ENCODE measurements at regions not wholly inside any gene's neighbourhood (a gene's known extent, or its start where the extent isn't known, plus 50 kb on each side); places are given as distances from the start of the nearest gene placed in this dataset.

- Mint-ChIP-seq H3K27ac (no peak overlapping the region), H3K36me3 (no peaks in the 10 kb centered on the region), H3K27me3 (no peaks in the 10 kb centered on the region), H3K9me3 (peaks cover 7% of the 10 kb centered on the region), H3K4me3 (no peak overlapping the region), H3K4me1 (ENCODE audit: low read depth in 2 of 2) (no peaks in the 10 kb centered on the region)
- DNase-seq (ENCODE audit: low spot score), result no peak
- ATAC-seq, result no peak
Measured at GRCh38 chrX:113594123-113594841, 753.7 kb upstream of the AMOT start.

DNA sequence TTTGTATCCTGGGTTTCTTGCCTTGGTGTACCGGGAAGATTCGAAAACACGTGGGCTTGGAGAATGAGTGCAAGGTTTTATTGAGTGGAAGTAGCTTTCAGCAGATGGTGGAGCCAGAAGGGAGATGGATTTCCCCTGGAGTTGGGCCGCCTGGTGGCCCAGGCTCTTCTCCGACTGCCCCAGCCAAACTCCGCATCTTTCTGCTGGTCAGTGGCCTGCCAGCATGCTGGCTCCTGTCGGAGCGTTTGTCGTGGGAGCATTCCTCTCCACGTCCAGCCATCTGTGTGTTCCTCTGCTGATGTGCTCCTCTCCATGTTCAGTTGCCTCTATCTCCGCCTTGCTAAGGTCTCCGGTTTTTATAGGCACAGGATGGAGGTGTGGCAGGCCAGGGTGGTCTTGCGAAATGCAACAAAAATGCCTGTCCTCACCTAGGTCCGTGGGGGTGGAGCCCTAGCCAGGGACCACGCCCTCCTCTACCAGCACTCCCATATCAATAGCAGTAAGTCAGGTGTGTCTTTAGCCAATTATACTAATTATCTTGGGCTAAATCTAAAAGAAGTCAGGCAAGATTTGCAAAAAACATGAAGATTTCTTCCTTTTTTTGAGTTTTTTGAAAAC is 745.8 kb upstream of the AMOT start:
- Mint-ChIP-seq H3K27me3 (peaks cover 0 to 6% of the 10 kb centered on the region in 2 donors), H3K9me3 (peaks cover 9% of the 10 kb centered on the region), H3K36me3 (no peaks in the 10 kb centered on the region), H3K4me1 (ENCODE audit: low read depth in 2 of 2) (no peaks in the 10 kb centered on the region), H3K27ac (no peak overlapping the region), H3K4me3 (no peak overlapping the region)
- ATAC-seq, result no peak
- no peak for DNase-seq (ENCODE audit: low spot score)

DNA sequence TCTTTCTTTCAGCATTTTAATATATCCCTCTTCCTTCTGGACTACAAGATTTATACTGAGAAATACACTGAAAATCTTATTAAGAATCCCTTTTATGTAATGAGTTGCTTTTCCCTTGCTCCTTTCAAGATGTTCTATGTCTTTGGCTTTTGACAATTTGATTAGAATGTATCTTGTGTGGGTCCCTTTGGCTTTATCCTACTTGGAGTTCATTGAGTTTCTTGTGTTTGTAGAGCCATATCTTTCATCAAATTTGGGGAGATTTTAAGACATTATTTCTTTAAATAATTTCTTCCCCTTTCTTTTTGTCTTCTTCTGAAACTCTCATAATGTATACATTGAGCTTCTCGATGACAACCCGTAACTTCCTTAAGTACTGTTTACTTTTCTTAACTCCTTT is 739.9 kb upstream of the AMOT start:
- no peaks in the 10 kb centered on the region for H3K4me1 Mint-ChIP-seq (ENCODE audit: low read depth in 2 of 2)
- peaks cover 0 to 7% of the 10 kb centered on the region in 2 donors for H3K27me3 Mint-ChIP-seq
- no peak overlapping the region for H3K4me3 Mint-ChIP-seq
- ATAC-seq (no peak), DNase-seq (ENCODE audit: low spot score) (no peak)
- H3K27ac Mint-ChIP-seq, result no peak overlapping the region
- H3K9me3 Mint-ChIP-seq, result peaks cover 7% of the 10 kb centered on the region
- no peaks in the 10 kb centered on the region for H3K36me3 Mint-ChIP-seq

DNA sequence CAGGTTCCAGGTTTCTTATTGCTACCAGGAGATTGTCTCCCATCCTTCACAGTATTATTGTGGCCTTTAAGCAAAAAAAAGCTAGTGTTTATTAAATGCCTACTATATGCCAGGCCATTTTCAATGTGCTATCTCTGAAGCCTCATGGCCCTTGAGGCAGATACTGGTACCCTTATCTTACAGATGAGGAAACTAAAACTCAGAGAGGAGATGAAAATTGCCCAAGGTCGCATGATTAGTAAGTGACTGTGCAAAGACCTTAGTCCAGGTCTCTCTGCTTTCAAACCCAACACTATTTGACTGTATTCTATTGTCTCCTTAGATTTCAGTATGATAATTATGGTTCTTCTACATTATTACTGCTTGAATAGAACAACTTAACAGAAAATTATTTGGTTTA is 717.9 kb upstream of the AMOT start:
- ATAC-seq (no peak), DNase-seq (ENCODE audit: low spot score) (no peak)
- no peaks in the 10 kb centered on the region for H3K4me1 Mint-ChIP-seq (ENCODE audit: low read depth in 2 of 2)

GRCh38 chrX:113551919-113552318 is 711.3 kb upstream of the AMOT start:
- Mint-ChIP-seq H3K27ac (no peak overlapping the region), H3K4me1 (ENCODE audit: low read depth in 2 of 2) (no peaks in the 10 kb centered on the region), H3K27me3 (no peaks in the 10 kb centered on the region), H3K4me3 (no peak overlapping the region), H3K9me3 (no peaks in the 10 kb centered on the region), H3K36me3 (no peaks in the 10 kb centered on the region)
- DNase-seq (ENCODE audit: low spot score) (no peak), ATAC-seq (no peak)

More for the DNA sequence above, 717.9 kb upstream of the AMOT start:
- Mint-ChIP-seq H3K27me3 (no peaks in the 10 kb centered on the region), H3K9me3 (no peaks in the 10 kb centered on the region), H3K36me3 (no peaks in the 10 kb centered on the region), H3K4me3 (no peak overlapping the region), H3K27ac (no peak overlapping the region)

GRCh38 chrX:113548308-113549015 is 707.8 kb upstream of the AMOT start:
- H3K4me1 Mint-ChIP-seq (ENCODE audit: low read depth in 2 of 2), result no peaks in the 10 kb centered on the region
- H3K4me3 Mint-ChIP-seq, result no peak overlapping the region
- ATAC-seq (no peak), DNase-seq (ENCODE audit: low spot score) (no peak)
- H3K36me3 Mint-ChIP-seq, result no peaks in the 10 kb centered on the region
- H3K27ac Mint-ChIP-seq, result no peak overlapping the region
- H3K9me3 Mint-ChIP-seq, result no peaks in the 10 kb centered on the region
- no peaks in the 10 kb centered on the region for H3K27me3 Mint-ChIP-seq

GRCh38 chrX:113545040-113545439 is 704.4 kb upstream of the AMOT start:
- H3K27me3 Mint-ChIP-seq, result no peaks in the 10 kb centered on the region
- no peak overlapping the region for H3K27ac Mint-ChIP-seq
- H3K4me1 Mint-ChIP-seq (ENCODE audit: low read depth in 2 of 2), result no peaks in the 10 kb centered on the region
- DNase-seq (ENCODE audit: low spot score) (no peak), ATAC-seq (no peak)
- H3K9me3 Mint-ChIP-seq, result no peaks in the 10 kb centered on the region
- H3K4me3 Mint-ChIP-seq, result no peak overlapping the region
- no peaks in the 10 kb centered on the region for H3K36me3 Mint-ChIP-seq

GRCh38 chrX:113539599-113540356 is 699.1 kb upstream of the AMOT start:
- H3K36me3 Mint-ChIP-seq, result no peaks in the 10 kb centered on the region
- no peaks in the 10 kb centered on the region for H3K4me1 Mint-ChIP-seq (ENCODE audit: low read depth in 2 of 2)
- no peak for DNase-seq (ENCODE audit: low spot score)
- no peak for ATAC-seq
- no peak overlapping the region for H3K4me3 Mint-ChIP-seq
- H3K9me3 Mint-ChIP-seq, result peaks cover 3% of the 10 kb centered on the region
- no peaks in the 10 kb centered on the region for H3K27me3 Mint-ChIP-seq
- H3K27ac Mint-ChIP-seq, result no peak overlapping the region

- no peak overlapping the region for H3K4me3 Mint-ChIP-seq
- no peak overlapping the region for H3K27ac Mint-ChIP-seq
- no peaks in the 10 kb centered on the region for H3K4me1 Mint-ChIP-seq (ENCODE audit: low read depth in 2 of 2)
- no peaks in the 10 kb centered on the region for H3K9me3 Mint-ChIP-seq
- H3K36me3 Mint-ChIP-seq, result no peaks in the 10 kb centered on the region
- ATAC-seq (no peak), DNase-seq (ENCODE audit: low spot score) (no peak)
- peaks cover 0 to under 1% of the 10 kb centered on the region in 2 donors for H3K27me3 Mint-ChIP-seq
Measured at GRCh38 chrX:113529426-113530013, 688.9 kb upstream of the AMOT start.

DNA sequence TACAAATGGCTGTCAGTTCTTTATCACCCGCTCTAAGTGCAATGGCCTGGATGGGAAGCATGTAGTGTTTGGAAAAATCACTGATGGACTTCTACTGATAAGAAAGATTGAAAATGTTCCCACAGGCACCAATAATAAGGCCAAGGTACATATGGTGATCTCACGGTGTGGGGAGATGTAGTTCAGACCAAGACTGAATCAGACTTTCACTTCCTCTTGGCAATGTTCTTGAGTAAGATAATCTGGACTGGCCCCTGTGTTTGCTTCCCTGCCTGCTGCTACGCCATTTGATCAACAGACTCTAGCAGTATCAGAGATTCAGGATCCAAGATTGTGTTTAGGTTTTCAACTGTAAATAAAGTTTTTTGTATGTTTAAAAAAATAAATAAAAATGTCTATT is 682.2 kb upstream of the AMOT start:
- no peak overlapping the region for H3K27ac Mint-ChIP-seq
- H3K9me3 Mint-ChIP-seq, result no peaks in the 10 kb centered on the region
- H3K36me3 Mint-ChIP-seq, result no peaks in the 10 kb centered on the region
- no peaks in the 10 kb centered on the region for H3K27me3 Mint-ChIP-seq
- DNase-seq (ENCODE audit: low spot score) (no peak), ATAC-seq (no peak)
- no peaks in the 10 kb centered on the region for H3K4me1 Mint-ChIP-seq (ENCODE audit: low read depth in 2 of 2)
- no peak overlapping the region for H3K4me3 Mint-ChIP-seq

GRCh38 chrX:113514906-113515305 is 674.3 kb upstream of the AMOT start:
- Mint-ChIP-seq H3K36me3 (no peaks in the 10 kb centered on the region), H3K27me3 (peaks cover 0 to 3% of the 10 kb centered on the region in 2 donors), H3K4me1 (ENCODE audit: low read depth in 2 of 2) (no peaks in the 10 kb centered on the region), H3K4me3 (no peak overlapping the region), H3K27ac (no peak overlapping the region), H3K9me3 (no peaks in the 10 kb centered on the region)
- DNase-seq (ENCODE audit: low spot score), result no peak
- no peak for ATAC-seq

GRCh38 chrX:113512700-113513395 is 672.2 kb upstream of the AMOT start:
- Mint-ChIP-seq H3K27ac (no peak overlapping the region), H3K4me3 (no peak overlapping the region), H3K9me3 (peaks cover 6% of the 10 kb centered on the region), H3K27me3 (peaks cover 0 to 6% of the 10 kb centered on the region in 2 donors), H3K4me1 (ENCODE audit: low read depth in 2 of 2) (no peaks in the 10 kb centered on the region), H3K36me3 (no peaks in the 10 kb centered on the region)
- DNase-seq (ENCODE audit: low spot score) (no peak), ATAC-seq (no peak)

DNA sequence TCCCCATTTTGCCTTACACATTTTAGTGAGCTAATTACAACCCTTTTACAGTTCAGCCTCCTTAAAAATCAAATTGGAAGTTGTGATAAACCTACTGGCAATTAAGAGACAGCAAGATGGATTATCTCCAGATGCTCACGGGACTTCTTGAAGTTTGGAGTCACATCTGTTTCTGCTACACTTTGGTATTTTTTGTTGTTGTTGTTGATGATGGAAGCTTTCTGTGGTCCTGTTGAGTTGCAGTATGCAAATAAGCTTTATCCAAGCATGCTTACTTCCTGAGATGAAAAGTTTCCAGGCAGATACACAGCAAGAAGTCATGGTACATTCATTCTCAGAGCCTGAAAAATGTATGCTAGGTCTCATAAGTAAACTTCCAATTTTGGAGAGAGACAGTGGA is 670.0 kb upstream of the AMOT start:
- no peaks in the 10 kb centered on the region for H3K36me3 Mint-ChIP-seq
- H3K27me3 Mint-ChIP-seq, result peaks cover 0 to 4% of the 10 kb centered on the region in 2 donors
- H3K9me3 Mint-ChIP-seq, result peaks cover 6% of the 10 kb centered on the region
- ATAC-seq (no peak), DNase-seq (ENCODE audit: low spot score) (no peak)
- no peaks in the 10 kb centered on the region for H3K4me1 Mint-ChIP-seq (ENCODE audit: low read depth in 2 of 2)
- no peak overlapping the region for H3K4me3 Mint-ChIP-seq
- no peak overlapping the region for H3K27ac Mint-ChIP-seq

All from natural killer cell treated with Interleukin-12 subunit alpha and Interleukin-12 subunit beta and Interleukin-15 and Interleukin-18, amount 100 ng/mL, for 72 hours (primary cell).